Loucy (cell line): ENCODE measurements at regions not wholly inside any gene's neighbourhood (a gene's known extent, or its start where the extent isn't known, plus 50 kb on each side); places are given as distances from the start of the nearest gene placed in this dataset.

Source experiments
- H2AFZ ChIP-seq: fragments of 200-600 bp; sonication (generic); 2 replicates; pipeline ENCODE4 v1.6.0; 2016; ENCODE audit warnings: antibody characterized with exemption, mild to moderate bottlenecking, low read length, moderate library complexity
- H3F3A ChIP-seq: fragments of 200-600 bp; 2 replicates; pipeline ENCODE4 v1.6.0; 2016; ENCODE audit warnings: antibody characterized with exemption, low read depth, mild to moderate bottlenecking
- H3K27me3 ChIP-seq: fragments of 200-600 bp; sonication (generic); 2 replicates; pipeline ENCODE4 v1.6.1; 2014; ENCODE audit warnings: low read length, mild to moderate bottlenecking; ENCODE audit not compliant: insufficient read depth, poor library complexity, severe bottlenecking
- H3K36me3 ChIP-seq: fragments of 200-600 bp; sonication (generic); 2 replicates; pipeline ENCODE4 v1.6.1; 2016; ENCODE audit warnings: low read length; ENCODE audit not compliant: insufficient read depth
- H3K4me1 ChIP-seq: fragments of 200-600 bp; sonication (generic); 2 replicates; pipeline ENCODE4 v1.5.1; 2014; ENCODE audit warnings: low read length, mild to moderate bottlenecking; ENCODE audit not compliant: insufficient read depth, poor library complexity, severe bottlenecking
- H3K4me2 ChIP-seq: fragments of 200-600 bp; sonication (generic); 2 replicates; pipeline ENCODE4 v1.6.0; 2014; ENCODE audit warnings: antibody characterized with exemption, low read length, low read depth, mild to moderate bottlenecking; ENCODE audit not compliant: poor library complexity, severe bottlenecking
- H3K4me3 ChIP-seq: fragments of 200-600 bp; sonication (generic); 2 replicates; pipeline ENCODE4 v1.5.1; 2014; ENCODE audit warnings: low read length, mild to moderate bottlenecking, mixed read lengths; ENCODE audit not compliant: poor library complexity, severe bottlenecking
- H3K79me2 ChIP-seq: fragments of 200-600 bp; sonication (generic); 2 replicates; pipeline ENCODE4 v1.6.1; 2014; ENCODE audit warnings: low read length; ENCODE audit not compliant: insufficient read depth
- H3K9ac ChIP-seq: fragments of 200-600 bp; sonication (generic); 2 replicates; pipeline ENCODE4 v1.6.0; 2014; ENCODE audit warnings: mild to moderate bottlenecking, low read depth, low read length, moderate library complexity; ENCODE audit not compliant: poor library complexity, severe bottlenecking
- H3K9me2 ChIP-seq: fragments of 200-600 bp; sonication (generic); replicated peaks from 2 replicates; pipeline ENCODE4 v1.6.1; 2016; ENCODE audit warnings: low read depth, low read length, mixed read lengths
- H3K9me3 ChIP-seq: fragments of 200-600 bp; sonication (generic); 2 replicates; pipeline ENCODE4 v1.6.1; 2014; ENCODE audit warnings: mild to moderate bottlenecking, antibody characterized with exemption, low read length, low read depth; ENCODE audit not compliant: insufficient read depth
- H4K20me1 ChIP-seq: fragments of 200-600 bp; sonication (generic); 2 replicates; pipeline ENCODE4 v1.6.0; 2014; ENCODE audit warnings: antibody characterized with exemption, low read length, mild to moderate bottlenecking; ENCODE audit not compliant: insufficient read depth, poor library complexity, severe bottlenecking
- CTCF ChIP-seq: fragments of 200-600 bp; sonication (generic); conservative IDR thresholded peaks from 2 replicates; pipeline ENCODE4 v1.5.1; 2014; ENCODE audit warnings: mild to moderate bottlenecking, antibody characterized with exemption, low read length
- EZH2phosphoT487 ChIP-seq: fragments of 200-600 bp; IDR thresholded peaks from 2 replicates; pipeline ENCODE4 v1.6.1; 2018; ENCODE audit warnings: antibody characterized with exemption, mild to moderate bottlenecking, moderate library complexity, borderline replicate concordance

- no peak overlapping the region for H3K4me2 ChIP-seq
- TF ChIP-seq CTCF: no peak
- no peak for TF ChIP-seq EZH2phosphoT487
- no peak overlapping the region for H2AFZ ChIP-seq
- H3K36me3 ChIP-seq: no peaks in the 10 kb centered on the region
- H3K4me3 ChIP-seq: no peak overlapping the region
- H3K9me2 ChIP-seq: no peaks in the 10 kb centered on the region
- no peaks in the 10 kb centered on the region for H3K9me3 ChIP-seq
- H4K20me1 ChIP-seq: no peaks in the 10 kb centered on the region
- no peaks in the 10 kb centered on the region for H3K4me1 ChIP-seq
- no peaks in the 10 kb centered on the region for H3F3A ChIP-seq
- no peaks in the 10 kb centered on the region for H3K27me3 ChIP-seq
- H3K79me2 ChIP-seq: no peaks in the 10 kb centered on the region
- no peak overlapping the region for H3K9ac ChIP-seq
Measured at GRCh38 chr5:120016717-120017382, 387.5 kb downstream of the FAM170A start.

GRCh38 chr5:120017513-120017912, 388.2 kb downstream of the FAM170A start:
- TF ChIP-seq EZH2phosphoT487: no peak
- no peak for TF ChIP-seq CTCF
- Histone ChIP-seq H3K9me3 (no peaks in the 10 kb centered on the region), H3K79me2 (no peaks in the 10 kb centered on the region), H3K36me3 (no peaks in the 10 kb centered on the region), H3K4me1 (no peaks in the 10 kb centered on the region), H3K4me2 (no peak overlapping the region), H3F3A (no peaks in the 10 kb centered on the region), H3K4me3 (no peak overlapping the region), H3K9ac (no peak overlapping the region), H4K20me1 (no peaks in the 10 kb centered on the region), H3K9me2 (no peaks in the 10 kb centered on the region), H3K27me3 (no peaks in the 10 kb centered on the region), H2AFZ (no peak overlapping the region)

GRCh38 chr5:120035181-120035580, 405.8 kb downstream of the FAM170A start:
- Histone ChIP-seq H3K9ac (no peak overlapping the region), H3K4me3 (no peak overlapping the region), H3K79me2 (no peaks in the 10 kb centered on the region), H3K4me1 (no peaks in the 10 kb centered on the region), H4K20me1 (no peaks in the 10 kb centered on the region), H3K27me3 (no peaks in the 10 kb centered on the region), H3K4me2 (no peak overlapping the region), H3F3A (no peaks in the 10 kb centered on the region), H3K9me3 (no peaks in the 10 kb centered on the region), H3K36me3 (no peaks in the 10 kb centered on the region), H2AFZ (no peak overlapping the region), H3K9me2 (no peaks in the 10 kb centered on the region)
- TF ChIP-seq EZH2phosphoT487 (no peak), CTCF (no peak)
